Tibial nerve (tissue), 4 donors: ENCODE measurements at regions not wholly inside any gene's neighbourhood (a gene's known extent, or its start where the extent isn't known, plus 50 kb on each side); places are given as distances from the start of the nearest gene placed in this dataset.

Experiments
- CTCF ChIP-seq, 5 experiments: fragments of 200-600 bp in 3 of 5; fragments of 450-650 bp in 2 of 5; sonication (generic) in 3 of 5; IDR thresholded peaks; one replicate each; pipeline ENCODE4 v1.5.1; 2016 to 2019; ENCODE audit warnings: antibody characterized with exemption in 5 of 5, mild to moderate bottlenecking in 3 of 5, moderate library complexity in 2 of 5
- EP300 ChIP-seq, 2 donors: sonication (generic); formaldehyde crosslinking; IDR thresholded peaks; one replicate each; pipeline ENCODE4 v1.6.1; 2017; ENCODE audit warnings: antibody characterized with exemption in 2 of 2, mild to moderate bottlenecking in 1 of 2
- POLR2A ChIP-seq, 2 donors: fragments of 450-650 bp; IDR thresholded peaks; one replicate each; pipeline ENCODE4 v1.6.1; 2017; ENCODE audit warnings: antibody characterized with exemption in 2 of 2, mild to moderate bottlenecking in 2 of 2, moderate library complexity in 2 of 2

GRCh38 chr5:164027738-164028137 lies 522.3 kb downstream of the MAT2B start:
- TF ChIP-seq POLR2A (IDR thresholded peaks at IDR 0.05) (no peak), CTCF (IDR thresholded peaks at IDR 0.05) (no peak), EP300 (IDR thresholded peaks at IDR 0.05) (no peak)
